GM23338 (cell line): ENCODE measurements at regions not wholly inside any gene's neighbourhood (a gene's known extent, or its start where the extent isn't known, plus 50 kb on each side); places are given as distances from the start of the nearest gene placed in this dataset.

Experiments
- ATAC-seq: fragments of 200-7000 bp; cut with Tn5 transposase; 3 replicates; pipeline ENCODE4 v1.9.1; 2020
- DNase-seq: peaks from one replicate; pipeline ENCODE4 v3.0.0-alpha.2; 2015; ENCODE audit warnings: low spot score
- H2AFZ ChIP-seq: fragments of 200-600 bp; sonication (generic); 2 replicates; pipeline ENCODE4 v1.8.0; 2016; ENCODE audit warnings: antibody characterized with exemption, mild to moderate bottlenecking, moderate library complexity
- H3F3A ChIP-seq: fragments of 200-600 bp; sonication (generic); replicated peaks from 2 replicates; pipeline ENCODE4 v1.8.0; 2017; ENCODE audit warnings: antibody characterized with exemption, mixed run types, low read depth
- H3K27ac ChIP-seq: fragments of 200-600 bp; sonication (generic); 2 replicates; pipeline ENCODE4 v1.6.1; 2016; ENCODE audit warnings: low read depth
- H3K27me3 ChIP-seq: fragments of 200-600 bp; sonication (generic); 2 replicates; pipeline ENCODE4 v1.8.0; 2016; ENCODE audit warnings: mild to moderate bottlenecking, mixed run types, moderate library complexity; ENCODE audit not compliant: insufficient read depth
- H3K36me3 ChIP-seq: fragments of 200-600 bp; sonication (generic); 2 replicates; pipeline ENCODE4 v1.8.0; 2016; ENCODE audit warnings: mild to moderate bottlenecking; ENCODE audit not compliant: insufficient read depth
- H3K4me1 ChIP-seq: fragments of 200-600 bp; sonication (generic); 2 replicates; pipeline ENCODE4 v1.8.0; 2016; ENCODE audit warnings: mild to moderate bottlenecking, moderate library complexity; ENCODE audit not compliant: insufficient read depth
- H3K4me2 ChIP-seq: fragments of 200-600 bp; sonication (generic); 2 replicates; pipeline ENCODE4 v1.7.1; 2017; ENCODE audit warnings: mixed run types
- H3K4me3 ChIP-seq: fragments of 200-600 bp; sonication (generic); 2 replicates; pipeline ENCODE4 v1.6.1; 2016; ENCODE audit warnings: mixed run types
- H3K79me2 ChIP-seq: fragments of 200-600 bp; sonication (generic); replicated peaks from 2 replicates; pipeline ENCODE4 v1.8.0; 2017; ENCODE audit warnings: mild to moderate bottlenecking; ENCODE audit not compliant: insufficient read depth
- H3K9me2 ChIP-seq: fragments of 200-600 bp; sonication (generic); 2 replicates; pipeline ENCODE4 v1.8.0; 2017; ENCODE audit not compliant: insufficient read depth
- H4K20me1 ChIP-seq: fragments of 200-600 bp; sonication (generic); replicated peaks from 2 replicates; pipeline ENCODE4 v1.8.0; 2017; ENCODE audit warnings: mild to moderate bottlenecking; ENCODE audit not compliant: insufficient read depth
- H3K27ac Mint-ChIP-seq: 2 replicates; pipeline ENCODE4 v1.8.0; 2020; ENCODE audit warnings: inconsistent platforms, mild to moderate bottlenecking, moderate library complexity, mixed read lengths
- H3K27me3 Mint-ChIP-seq: 3 replicates; pipeline ENCODE4 v1.8.0; 2022; ENCODE audit warnings: low read depth, mild to moderate bottlenecking, moderate library complexity, mixed read lengths, inconsistent platforms; ENCODE audit not compliant: insufficient read depth, poor library complexity
- H3K36me3 Mint-ChIP-seq: 3 replicates; pipeline ENCODE4 v1.8.0; 2021; ENCODE audit warnings: low read depth, mild to moderate bottlenecking, inconsistent platforms, moderate library complexity, mixed read lengths
- H3K4me1 Mint-ChIP-seq: 3 replicates; pipeline ENCODE4 v1.8.0; 2020; ENCODE audit warnings: mild to moderate bottlenecking, inconsistent platforms, mixed read lengths
- H3K4me3 Mint-ChIP-seq: 3 replicates; pipeline ENCODE4 v1.8.0; 2021; ENCODE audit warnings: moderate library complexity, mild to moderate bottlenecking, inconsistent platforms, mixed read lengths
- H3K9me3 Mint-ChIP-seq: 3 replicates; pipeline ENCODE4 v1.8.0; 2020; ENCODE audit warnings: moderate library complexity, mild to moderate bottlenecking, inconsistent platforms, mixed read lengths
- EZH2 ChIP-seq: fragments of 200-600 bp; sonication (generic); IDR thresholded peaks from one replicate; pipeline ENCODE4 v1.8.0; 2017; ENCODE audit warnings: antibody characterized with exemption, mild to moderate bottlenecking, low read depth; ENCODE audit not compliant: unreplicated experiment
- EZH2phosphoT487 ChIP-seq: fragments of 200-600 bp; sonication (generic); IDR thresholded peaks from one replicate; pipeline ENCODE4 v1.8.1; 2018; ENCODE audit warnings: antibody characterized with exemption; ENCODE audit not compliant: unreplicated experiment
- JUNB ChIP-seq: IDR thresholded peaks from one replicate; pipeline ENCODE4 v1.6.1; 2016; ENCODE audit warnings: antibody characterized with exemption; ENCODE audit not compliant: unreplicated experiment
- STAT1 ChIP-seq: IDR thresholded peaks from one replicate; pipeline ENCODE4 v1.6.1; 2016; ENCODE audit warnings: antibody characterized with exemption; ENCODE audit not compliant: unreplicated experiment
- ZNF114 ChIP-seq: fragments of 250-450 bp; sonication (Bioruptor Pico); IDR thresholded peaks from 2 replicates; pipeline ENCODE4 v1.5.0; 2020; ENCODE audit warnings: mild to moderate bottlenecking, moderate library complexity
- TF ChIP-seq, protein P1 (sequence below), 2 experiments: fragments of 200-600 bp in 1 of 2; sonication (generic) in 1 of 2; conservative IDR thresholded peaks; 2 replicates each; pipeline versions ENCODE4 v1.5.1 to v1.6.1; 2016 to 2017; ENCODE audit warnings: antibody characterized with exemption in 2 of 2, low read depth in 2 of 2, mild to moderate bottlenecking in 2 of 2, moderate library complexity in 1 of 2
- TF ChIP-seq, protein P2 (sequence below): IDR thresholded peaks from one replicate; pipeline ENCODE4 v1.6.1; 2018; ENCODE audit warnings: antibody characterized with exemption; ENCODE audit not compliant: unreplicated experiment
- TF ChIP-seq, protein P3 (sequence below): fragments of 250-450 bp; sonication (Bioruptor Pico); IDR thresholded peaks from 2 replicates; pipeline ENCODE4 v1.5.0; 2020; ENCODE audit warnings: mild to moderate bottlenecking, moderate library complexity

DNA sequence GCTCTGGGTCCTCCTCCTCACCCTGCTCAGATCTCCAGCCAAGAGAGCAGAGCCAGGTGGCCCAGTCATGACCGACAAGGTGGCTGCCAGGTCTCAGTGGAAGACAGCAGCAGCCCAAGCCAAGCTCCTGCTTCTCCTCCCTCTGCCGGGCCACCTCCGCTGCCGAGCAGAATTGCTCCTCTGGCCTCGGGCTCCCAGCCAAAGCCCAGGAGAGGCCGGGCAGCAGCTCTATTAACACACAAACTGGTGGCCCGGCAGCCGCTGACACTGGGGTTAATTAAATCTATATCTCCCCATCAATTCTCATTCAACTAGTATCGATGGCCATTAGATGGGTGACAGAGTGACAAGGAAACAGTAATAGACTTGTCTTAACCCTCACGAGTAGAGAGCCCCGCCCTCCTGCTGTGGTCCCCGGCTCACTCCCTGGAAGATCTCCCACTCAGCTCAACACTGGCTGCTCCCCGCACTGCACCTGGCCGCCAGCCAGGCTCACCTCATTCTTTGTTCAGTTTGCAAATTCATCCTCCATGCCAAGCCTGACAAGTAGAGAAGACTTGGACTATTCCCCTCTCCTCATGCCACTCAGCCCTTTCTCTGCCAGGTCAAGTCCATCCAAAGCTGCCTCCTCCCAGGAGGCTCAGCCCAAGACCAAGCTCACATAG lies 74.1 kb upstream of the UNC5B start (continued):
- TF ChIP-seq, protein P1, sequence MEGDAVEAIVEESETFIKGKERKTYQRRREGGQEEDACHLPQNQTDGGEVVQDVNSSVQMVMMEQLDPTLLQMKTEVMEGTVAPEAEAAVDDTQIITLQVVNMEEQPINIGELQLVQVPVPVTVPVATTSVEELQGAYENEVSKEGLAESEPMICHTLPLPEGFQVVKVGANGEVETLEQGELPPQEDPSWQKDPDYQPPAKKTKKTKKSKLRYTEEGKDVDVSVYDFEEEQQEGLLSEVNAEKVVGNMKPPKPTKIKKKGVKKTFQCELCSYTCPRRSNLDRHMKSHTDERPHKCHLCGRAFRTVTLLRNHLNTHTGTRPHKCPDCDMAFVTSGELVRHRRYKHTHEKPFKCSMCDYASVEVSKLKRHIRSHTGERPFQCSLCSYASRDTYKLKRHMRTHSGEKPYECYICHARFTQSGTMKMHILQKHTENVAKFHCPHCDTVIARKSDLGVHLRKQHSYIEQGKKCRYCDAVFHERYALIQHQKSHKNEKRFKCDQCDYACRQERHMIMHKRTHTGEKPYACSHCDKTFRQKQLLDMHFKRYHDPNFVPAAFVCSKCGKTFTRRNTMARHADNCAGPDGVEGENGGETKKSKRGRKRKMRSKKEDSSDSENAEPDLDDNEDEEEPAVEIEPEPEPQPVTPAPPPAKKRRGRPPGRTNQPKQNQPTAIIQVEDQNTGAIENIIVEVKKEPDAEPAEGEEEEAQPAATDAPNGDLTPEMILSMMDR (conservative IDR thresholded peaks at IDR 0.05; ENCODE audit: low read depth in 2 of 2) = no peak
- TF ChIP-seq EZH2 (no peak), STAT1 (no peak)

DNA sequence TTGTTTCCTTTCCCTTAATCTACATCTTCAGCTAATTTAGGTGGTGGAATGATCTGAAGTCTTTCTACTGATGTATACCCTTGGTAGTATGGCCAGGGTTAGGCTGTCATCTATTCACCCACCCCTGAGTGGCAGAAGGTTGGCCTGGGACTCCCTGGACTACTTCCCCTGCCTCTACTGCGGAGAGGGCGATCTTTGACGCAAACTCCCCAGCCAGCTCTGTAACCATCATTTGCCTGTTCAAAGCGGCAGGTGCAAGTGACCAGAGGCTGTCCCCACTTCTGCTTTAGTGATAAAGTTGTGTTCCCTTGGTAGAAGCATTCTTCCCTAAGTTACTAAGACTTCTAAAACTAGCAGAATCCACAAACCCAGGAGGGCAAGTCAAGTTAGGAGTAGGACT lies 70.8 kb upstream of the UNC5B start:
- Histone ChIP-seq H3K36me3 (no peaks in the 10 kb centered on the region), H3K27ac (no peak overlapping the region), H3K4me2 (no peak overlapping the region), H2AFZ (no peak overlapping the region), H3K9me2 (no peaks in the 10 kb centered on the region), H3F3A (no peaks in the 10 kb centered on the region), H4K20me1 (no peaks in the 10 kb centered on the region), H3K79me2 (no peaks in the 10 kb centered on the region), H3K4me1 (peaks cover 2% of the 10 kb centered on the region; the same call in 1 of the 2 replicates), H3K4me3 (no peak overlapping the region), H3K27me3 (no peaks in the 10 kb centered on the region)
- TF ChIP-seq, protein P2, sequence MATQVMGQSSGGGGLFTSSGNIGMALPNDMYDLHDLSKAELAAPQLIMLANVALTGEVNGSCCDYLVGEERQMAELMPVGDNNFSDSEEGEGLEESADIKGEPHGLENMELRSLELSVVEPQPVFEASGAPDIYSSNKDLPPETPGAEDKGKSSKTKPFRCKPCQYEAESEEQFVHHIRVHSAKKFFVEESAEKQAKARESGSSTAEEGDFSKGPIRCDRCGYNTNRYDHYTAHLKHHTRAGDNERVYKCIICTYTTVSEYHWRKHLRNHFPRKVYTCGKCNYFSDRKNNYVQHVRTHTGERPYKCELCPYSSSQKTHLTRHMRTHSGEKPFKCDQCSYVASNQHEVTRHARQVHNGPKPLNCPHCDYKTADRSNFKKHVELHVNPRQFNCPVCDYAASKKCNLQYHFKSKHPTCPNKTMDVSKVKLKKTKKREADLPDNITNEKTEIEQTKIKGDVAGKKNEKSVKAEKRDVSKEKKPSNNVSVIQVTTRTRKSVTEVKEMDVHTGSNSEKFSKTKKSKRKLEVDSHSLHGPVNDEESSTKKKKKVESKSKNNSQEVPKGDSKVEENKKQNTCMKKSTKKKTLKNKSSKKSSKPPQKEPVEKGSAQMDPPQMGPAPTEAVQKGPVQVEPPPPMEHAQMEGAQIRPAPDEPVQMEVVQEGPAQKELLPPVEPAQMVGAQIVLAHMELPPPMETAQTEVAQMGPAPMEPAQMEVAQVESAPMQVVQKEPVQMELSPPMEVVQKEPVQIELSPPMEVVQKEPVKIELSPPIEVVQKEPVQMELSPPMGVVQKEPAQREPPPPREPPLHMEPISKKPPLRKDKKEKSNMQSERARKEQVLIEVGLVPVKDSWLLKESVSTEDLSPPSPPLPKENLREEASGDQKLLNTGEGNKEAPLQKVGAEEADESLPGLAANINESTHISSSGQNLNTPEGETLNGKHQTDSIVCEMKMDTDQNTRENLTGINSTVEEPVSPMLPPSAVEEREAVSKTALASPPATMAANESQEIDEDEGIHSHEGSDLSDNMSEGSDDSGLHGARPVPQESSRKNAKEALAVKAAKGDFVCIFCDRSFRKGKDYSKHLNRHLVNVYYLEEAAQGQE = no peak
- TF ChIP-seq ZNF114 (CRISPR knock-in tag) = no peak
- TF ChIP-seq STAT1 = no peak
- ATAC-seq (no peak), DNase-seq (no peak)
- H3K4me1 Mint-ChIP-seq = peaks cover 2% of the 10 kb centered on the region
- H3K27me3 Mint-ChIP-seq = peaks cover 4% of the 10 kb centered on the region
- H3K9me3 Mint-ChIP-seq = no peaks in the 10 kb centered on the region
- H3K4me3 Mint-ChIP-seq = no peak overlapping the region
- H3K36me3 Mint-ChIP-seq = no peaks in the 10 kb centered on the region
- no peak overlapping the region for H3K27ac Mint-ChIP-seq

DNA sequence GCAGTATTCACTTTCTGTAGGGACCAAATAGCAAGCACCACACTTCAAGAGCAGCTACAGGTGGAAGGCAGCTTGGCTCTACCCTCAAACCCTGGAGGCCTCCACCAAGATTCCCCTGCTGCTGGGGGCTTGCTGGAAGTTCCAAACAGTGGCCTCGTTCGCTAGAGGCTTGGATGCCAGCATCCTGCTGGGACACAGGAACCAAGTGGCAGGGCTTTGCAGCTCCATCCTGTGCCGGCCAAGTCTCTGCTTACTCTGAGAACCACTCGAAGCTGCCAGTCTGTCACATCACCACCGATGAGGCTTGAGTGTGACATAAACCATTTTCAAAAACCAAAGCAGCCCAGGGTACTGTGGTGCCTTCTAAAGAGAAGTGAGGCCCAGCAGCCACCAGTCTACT lies 69.2 kb upstream of the UNC5B start:
- Histone ChIP-seq H3K4me2 (no peak overlapping the region), H3K4me1 (no peaks in the 10 kb centered on the region), H2AFZ (no peak overlapping the region), H3K27ac (no peak overlapping the region), H3K36me3 (no peaks in the 10 kb centered on the region), H3K4me3 (no peak overlapping the region), H3K79me2 (no peaks in the 10 kb centered on the region), H4K20me1 (no peaks in the 10 kb centered on the region), H3F3A (no peaks in the 10 kb centered on the region), H3K27me3 (no peaks in the 10 kb centered on the region), H3K9me2 (no peaks in the 10 kb centered on the region)
- Mint-ChIP-seq H3K4me1 (no peaks in the 10 kb centered on the region), H3K27ac (no peak overlapping the region), H3K36me3 (no peaks in the 10 kb centered on the region), H3K9me3 (no peaks in the 10 kb centered on the region), H3K27me3 (peaks cover 4% of the 10 kb centered on the region), H3K4me3 (no peak overlapping the region)
- ATAC-seq = no peak
- no peak for DNase-seq
- no peak for TF ChIP-seq STAT1
- TF ChIP-seq JUNB = no peak
- TF ChIP-seq EZH2phosphoT487 = no peak
- TF ChIP-seq, protein P3, sequence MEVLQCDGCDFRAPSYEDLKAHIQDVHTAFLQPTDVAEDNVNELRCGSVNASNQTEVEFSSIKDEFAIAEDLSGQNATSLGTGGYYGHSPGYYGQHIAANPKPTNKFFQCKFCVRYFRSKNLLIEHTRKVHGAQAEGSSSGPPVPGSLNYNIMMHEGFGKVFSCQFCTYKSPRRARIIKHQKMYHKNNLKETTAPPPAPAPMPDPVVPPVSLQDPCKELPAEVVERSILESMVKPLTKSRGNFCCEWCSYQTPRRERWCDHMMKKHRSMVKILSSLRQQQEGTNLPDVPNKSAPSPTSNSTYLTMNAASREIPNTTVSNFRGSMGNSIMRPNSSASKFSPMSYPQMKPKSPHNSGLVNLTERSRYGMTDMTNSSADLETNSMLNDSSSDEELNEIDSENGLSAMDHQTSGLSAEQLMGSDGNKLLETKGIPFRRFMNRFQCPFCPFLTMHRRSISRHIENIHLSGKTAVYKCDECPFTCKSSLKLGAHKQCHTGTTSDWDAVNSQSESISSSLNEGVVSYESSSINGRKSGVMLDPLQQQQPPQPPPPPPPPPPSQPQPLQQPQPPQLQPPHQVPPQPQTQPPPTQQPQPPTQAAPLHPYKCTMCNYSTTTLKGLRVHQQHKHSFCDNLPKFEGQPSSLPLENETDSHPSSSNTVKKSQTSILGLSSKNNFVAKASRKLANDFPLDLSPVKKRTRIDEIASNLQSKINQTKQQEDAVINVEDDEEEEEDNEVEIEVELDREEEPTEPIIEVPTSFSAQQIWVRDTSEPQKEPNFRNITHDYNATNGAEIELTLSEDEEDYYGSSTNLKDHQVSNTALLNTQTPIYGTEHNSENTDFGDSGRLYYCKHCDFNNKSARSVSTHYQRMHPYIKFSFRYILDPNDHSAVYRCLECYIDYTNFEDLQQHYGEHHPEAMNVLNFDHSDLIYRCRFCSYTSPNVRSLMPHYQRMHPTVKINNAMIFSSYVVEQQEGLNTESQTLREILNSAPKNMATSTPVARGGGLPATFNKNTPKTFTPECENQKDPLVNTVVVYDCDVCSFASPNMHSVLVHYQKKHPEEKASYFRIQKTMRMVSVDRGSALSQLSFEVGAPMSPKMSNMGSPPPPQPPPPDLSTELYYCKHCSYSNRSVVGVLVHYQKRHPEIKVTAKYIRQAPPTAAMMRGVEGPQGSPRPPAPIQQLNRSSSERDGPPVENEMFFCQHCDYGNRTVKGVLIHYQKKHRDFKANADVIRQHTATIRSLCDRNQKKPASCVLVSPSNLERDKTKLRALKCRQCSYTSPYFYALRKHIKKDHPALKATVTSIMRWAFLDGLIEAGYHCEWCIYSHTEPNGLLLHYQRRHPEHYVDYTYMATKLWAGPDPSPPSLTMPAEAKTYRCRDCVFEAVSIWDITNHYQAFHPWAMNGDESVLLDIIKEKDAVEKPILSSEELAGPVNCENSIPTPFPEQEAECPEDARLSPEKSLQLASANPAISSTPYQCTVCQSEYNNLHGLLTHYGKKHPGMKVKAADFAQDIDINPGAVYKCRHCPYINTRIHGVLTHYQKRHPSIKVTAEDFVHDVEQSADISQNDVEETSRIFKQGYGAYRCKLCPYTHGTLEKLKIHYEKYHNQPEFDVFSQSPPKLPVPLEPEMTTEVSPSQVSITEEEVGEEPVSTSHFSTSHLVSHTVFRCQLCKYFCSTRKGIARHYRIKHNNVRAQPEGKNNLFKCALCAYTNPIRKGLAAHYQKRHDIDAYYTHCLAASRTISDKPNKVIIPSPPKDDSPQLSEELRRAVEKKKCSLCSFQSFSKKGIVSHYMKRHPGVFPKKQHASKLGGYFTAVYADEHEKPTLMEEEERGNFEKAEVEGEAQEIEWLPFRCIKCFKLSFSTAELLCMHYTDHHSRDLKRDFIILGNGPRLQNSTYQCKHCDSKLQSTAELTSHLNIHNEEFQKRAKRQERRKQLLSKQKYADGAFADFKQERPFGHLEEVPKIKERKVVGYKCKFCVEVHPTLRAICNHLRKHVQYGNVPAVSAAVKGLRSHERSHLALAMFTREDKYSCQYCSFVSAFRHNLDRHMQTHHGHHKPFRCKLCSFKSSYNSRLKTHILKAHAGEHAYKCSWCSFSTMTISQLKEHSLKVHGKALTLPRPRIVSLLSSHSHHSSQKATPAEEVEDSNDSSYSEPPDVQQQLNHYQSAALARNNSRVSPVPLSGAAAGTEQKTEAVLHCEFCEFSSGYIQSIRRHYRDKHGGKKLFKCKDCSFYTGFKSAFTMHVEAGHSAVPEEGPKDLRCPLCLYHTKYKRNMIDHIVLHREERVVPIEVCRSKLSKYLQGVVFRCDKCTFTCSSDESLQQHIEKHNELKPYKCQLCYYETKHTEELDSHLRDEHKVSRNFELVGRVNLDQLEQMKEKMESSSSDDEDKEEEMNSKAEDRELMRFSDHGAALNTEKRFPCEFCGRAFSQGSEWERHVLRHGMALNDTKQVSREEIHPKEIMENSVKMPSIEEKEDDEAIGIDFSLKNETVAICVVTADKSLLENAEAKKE (CRISPR knock-in tag) = no peak
